ENCODE measurements at regions not wholly inside any gene's neighbourhood (a gene's known extent, or its start where the extent isn't known, plus 50 kb on each side); places are given as distances from the start of the nearest gene placed in this dataset.

DNA sequence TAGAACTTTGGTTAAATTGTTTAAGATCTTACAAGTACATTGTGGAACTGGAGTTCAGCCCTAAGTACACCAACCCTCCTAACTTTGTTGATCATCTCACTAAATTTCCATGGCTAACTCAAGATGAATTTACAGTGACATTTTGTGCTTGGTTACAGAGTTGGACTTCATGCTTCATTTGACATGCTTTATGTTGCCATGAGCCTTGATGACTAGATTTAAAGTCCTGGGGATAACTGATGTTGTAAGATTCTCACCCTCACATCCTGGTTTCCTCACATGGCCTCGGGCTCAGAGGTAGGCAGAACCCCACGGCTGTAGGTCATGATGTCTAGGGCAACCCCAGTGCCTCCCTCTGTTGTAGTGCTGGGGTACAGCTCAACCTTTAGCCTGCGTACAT, 397.2 kb upstream of the IGFBP3 start:
- WGBS, 2 experiments (ENCODE audit: extremely low coverage in 1 of 2, insufficient coverage in 1 of 2, insufficient read length in 1 of 2, insufficient replicate concordance in 2 of 2, low coverage in 1 of 2, low lambda C conversion rate in 2 of 2, missing lambda C conversion rate in 1 of 2): 90% methylated on average over 3 of the region's 3 CpGs; no CpG with 5 or more reads in 1 of the 2 experiments
- Histone ChIP-seq H3K4me3 (ENCODE audit: extremely low read depth in 1 of 4, insufficient read depth in 2 of 4, low read depth in 3 of 4, low read length in 4 of 4) (no peak overlapping the region), H4K91ac (replicated peaks; ENCODE audit: insufficient read length, low read length) (no peak overlapping the region), H3K9ac (replicated peaks in 1 of 4; ENCODE audit: extremely low read depth in 1 of 4, low read depth in 3 of 4, low read length in 3 of 4) (no peak overlapping the region), H2BK15ac (ENCODE audit: low read length) (no peak overlapping the region), H2BK120ac (replicated peaks; ENCODE audit: low read depth, low read length) (no peak overlapping the region), H3K36me3 (ENCODE audit: control insufficient read depth in 2 of 4, insufficient read depth in 4 of 4, low read length in 3 of 4) (no peaks in the 10 kb centered on the region), H3K9me3 (ENCODE audit: insufficient read depth in 2 of 2, low read depth in 1 of 2, low read length in 1 of 2) (no peaks in the 10 kb centered on the region), H2BK12ac (ENCODE audit: low read depth, low read length) (no peak overlapping the region), H3K79me2 (ENCODE audit: control insufficient read depth in 1 of 2, insufficient read depth in 2 of 2, low read length in 2 of 2) (no peaks in the 10 kb centered on the region), H3K14ac (ENCODE audit: insufficient read length) (no peak overlapping the region), H4K20me1 (replicated peaks in 1 of 2; ENCODE audit: control insufficient read depth in 1 of 2, insufficient read depth in 2 of 2, low read length in 2 of 2) (no peaks in the 10 kb centered on the region), H4K5ac (ENCODE audit: insufficient read length, low read depth, low read length) (no peak overlapping the region), H4K8ac (ENCODE audit: extremely low read depth, insufficient read depth, low read length) (no peak overlapping the region), H3K23me2 (ENCODE audit: low read depth, low read length) (no peaks in the 10 kb centered on the region), H2BK20ac (ENCODE audit: low read length) (no peak overlapping the region), H3K23ac (ENCODE audit: insufficient read length) (no peak overlapping the region), H2AK5ac (ENCODE audit: low read depth, low read length) (no peak overlapping the region), H3K18ac (ENCODE audit: extremely low read depth, low read length) (no peak overlapping the region), H3K56ac (replicated peaks; ENCODE audit: insufficient read length, low read depth, low read length) (no peak overlapping the region), H3K4me1 (replicated peaks in 1 of 4; ENCODE audit: control insufficient read depth in 3 of 4, insufficient read depth in 4 of 4, low read length in 3 of 4) (no peaks in the 10 kb centered on the region), H3K27me3 (replicated peaks in 1 of 4; ENCODE audit: control insufficient read depth in 3 of 4, extremely low read depth in 1 of 4, insufficient read depth in 3 of 4, low read length in 3 of 4) (no peaks in the 10 kb centered on the region), H3K79me1 (ENCODE audit: low read depth, low read length) (no peaks in the 10 kb centered on the region), H3K4me2 (ENCODE audit: insufficient read depth in 1 of 2, low read depth in 2 of 2, low read length in 2 of 2) (no peak overlapping the region), H2BK5ac (ENCODE audit: low read depth, low read length) (no peak overlapping the region), H3K27ac (ENCODE audit: low read depth, low read length) (no peak overlapping the region), H2AFZ (ENCODE audit: low read length) (no peak overlapping the region), H3K4ac (replicated peaks; ENCODE audit: insufficient read length, low read depth, low read length) (no peak overlapping the region)
- ChIA-PET POLR2A (ENCODE audit: partially characterized antibody) (no interaction called here), CTCF (ENCODE audit: partially characterized antibody) (no interaction called here)
- no peak for TF ChIP-seq ATF3 (IDR thresholded peaks at IDR 0.05; ENCODE audit: insufficient read depth, low read depth, low read length)
- no peak for TF ChIP-seq TBP (IDR thresholded peaks at IDR 0.05; ENCODE audit: low read depth, low read length)
- TF ChIP-seq BACH1 (IDR thresholded peaks at IDR 0.05; ENCODE audit: low read length): no peak
- TF ChIP-seq RBBP5 (IDR thresholded peaks at IDR 0.05; ENCODE audit: borderline replicate concordance, low read depth, low read length): no peak
- TF ChIP-seq SP2 (IDR thresholded peaks at IDR 0.05; ENCODE audit: low read length): no peak
- TF ChIP-seq NANOG (IDR thresholded peaks at IDR 0.05; ENCODE audit: insufficient read depth, low read depth, low read length, poor library complexity, severe bottlenecking): no peak
- no peak for TF ChIP-seq JUND (IDR thresholded peaks at IDR 0.05; ENCODE audit: low read length)
- TF ChIP-seq BCL11A (IDR thresholded peaks at IDR 0.05; ENCODE audit: low read depth in 2 of 2, low read length in 2 of 2): no peak
- no peak for TF ChIP-seq CHD1 (IDR thresholded peaks at IDR 0.05; ENCODE audit: low read depth, low read length)
- DNase-seq (ENCODE audit: low read depth in 1 of 2, low spot score in 2 of 2) (no peak), FAIRE-seq (no peak)

All from H1 (cell line).